A549 (cell line): ENCODE measurements at regions not wholly inside any gene's neighbourhood (a gene's known extent, or its start where the extent isn't known, plus 50 kb on each side); places are given as distances from the start of the nearest gene placed in this dataset.

ENCODE experiments used
- ATAC-seq, 2 experiments: fragments of 200-7000 bp in 1 of 2; fragments of >200 bp in 1 of 2; cut with Nextera tagmentation in 1 of 2; cut with Tn5 transposase in 1 of 2; 3 replicates each; pipeline versions ENCODE4 v1.8.0 to v1.9.1; 2018 to 2020; ENCODE audit warnings: mild to moderate bottlenecking in 1 of 2, moderate library complexity in 1 of 2
- CTCF ChIA-PET: fragments of 300-600 bp; sonication (Branson Sonifier 250); formaldehyde crosslinking; extraction: SDS; loops from one replicate; lab custom pipeline; 2021; ENCODE audit warnings: antibody characterized with exemption, inconsistent platforms; lab: Yijun Ruan, JAX
- POLR2A ChIA-PET: fragments of 350-600 bp; formaldehyde crosslinking; extraction: SDS; loops from one replicate; lab custom pipeline; 2021; ENCODE audit warnings: antibody characterized with exemption, inconsistent platforms; lab: Yijun Ruan, JAX
- DNase-seq, 2 experiments: peaks; one replicate each; pipeline versions ENCODE4 v3.0.0 to v3.0.0-alpha.2; 2011 to 2016; ENCODE audit warnings: low read depth in 1 of 2, low spot score in 1 of 2
- FAIRE-seq: peaks from 2 replicates; lab custom pipeline; 2011; peaks lifted over from hg19 to GRCh38; lab: Jason Lieb, UNC
- H3K27ac ChIP-seq, 2 experiments: fragments of >200 bp; sonication (Bioruptor Twin); formaldehyde crosslinking; 3 replicates each; pipeline ENCODE4 v1.5.1; 2016 to 2017
- H3K4me1 ChIP-seq: fragments of >200 bp; sonication (Bioruptor Twin); formaldehyde crosslinking; 3 replicates; pipeline ENCODE4 v1.6.1; 2016
- H3K4me2 ChIP-seq: fragments of >200 bp; sonication (Bioruptor Twin); formaldehyde crosslinking; 3 replicates; pipeline ENCODE4 v1.6.1; 2016
- H3K4me3 ChIP-seq: fragments of >200 bp; sonication (Bioruptor Twin); formaldehyde crosslinking; 3 replicates; pipeline ENCODE4 v1.5.1; 2016
- H3K9me3 ChIP-seq: fragments of >200 bp; sonication (Bioruptor Twin); formaldehyde crosslinking; 3 replicates; pipeline ENCODE4 v1.6.1; 2016
- CEBPB ChIP-seq, 2 experiments: fragments of >200 bp in 1 of 2; sonication (Bioruptor Twin) in 1 of 2; formaldehyde crosslinking in 1 of 2; IDR thresholded peaks; 2 replicates each; pipeline ENCODE4 v1.6.1; 2012 to 2016
- E2F6 ChIP-seq: IDR thresholded peaks from 2 replicates; pipeline ENCODE4 v1.6.1; 2012; ENCODE audit warnings: low read depth, borderline replicate concordance
- EHF ChIP-seq: fragments of 250-450 bp; sonication (Bioruptor Pico); IDR thresholded peaks from 2 replicates; pipeline ENCODE4 v1.5.0; 2020; ENCODE audit warnings: mild to moderate bottlenecking
- EHMT2 ChIP-seq: fragments of 200-600 bp; sonication (generic); IDR thresholded peaks from 2 replicates; pipeline ENCODE4 v1.6.1; 2016; ENCODE audit warnings: antibody characterized with exemption, low read depth, mild to moderate bottlenecking, moderate library complexity
- FOSB ChIP-seq: fragments of 250-450 bp; sonication (Bioruptor Pico); IDR thresholded peaks from 2 replicates; pipeline ENCODE4 v1.5.0; 2020; ENCODE audit warnings: mild to moderate bottlenecking, moderate library complexity
- HDAC2 ChIP-seq: fragments of 200-600 bp; sonication (generic); IDR thresholded peaks from 2 replicates; pipeline ENCODE4 v1.6.1; 2016
- HES2 ChIP-seq: fragments of >200 bp; sonication (Bioruptor Twin); formaldehyde crosslinking; IDR thresholded peaks from 2 replicates; pipeline ENCODE4 v1.6.1; 2016
- HEYL ChIP-seq: fragments of 250-450 bp; sonication (Bioruptor Pico); IDR thresholded peaks from 2 replicates; pipeline ENCODE4 v1.8.0; 2021; ENCODE audit warnings: mild to moderate bottlenecking, moderate library complexity
- HMGXB4 ChIP-seq: fragments of 250-450 bp; sonication (Bioruptor Pico); IDR thresholded peaks from 2 replicates; pipeline ENCODE4 v1.5.0; 2021; ENCODE audit warnings: mild to moderate bottlenecking, moderate library complexity, borderline replicate concordance
- HOXA7 ChIP-seq: fragments of 250-450 bp; sonication (Bioruptor Pico); IDR thresholded peaks from 2 replicates; pipeline ENCODE4 v1.5.0; 2020; ENCODE audit warnings: mild to moderate bottlenecking, moderate library complexity
- KDM5A ChIP-seq: fragments of 200-600 bp; sonication (generic); IDR thresholded peaks from 2 replicates; pipeline ENCODE4 v1.6.1; 2016; ENCODE audit warnings: antibody characterized with exemption, mild to moderate bottlenecking
- MAX ChIP-seq: IDR thresholded peaks from 2 replicates; pipeline ENCODE4 v1.6.1; 2012
- MAZ ChIP-seq: fragments of 150-350 bp; IDR thresholded peaks from 2 replicates; pipeline ENCODE4 v1.6.1; 2014; ENCODE audit warnings: antibody characterized with exemption, low read depth, low read length, borderline replicate concordance
- MYC ChIP-seq: IDR thresholded peaks from 2 replicates; pipeline ENCODE4 v1.6.1; 2012; ENCODE audit warnings: mild to moderate bottlenecking, inconsistent platforms, low read length, improper control_type of control experiment, borderline replicate concordance
- NFE2L2 ChIP-seq: fragments of 150-350 bp; conservative IDR thresholded peaks from 2 replicates; pipeline ENCODE4 v1.6.1; 2014; ENCODE audit warnings: low read length
- PBX3 ChIP-seq: IDR thresholded peaks from 2 replicates; pipeline ENCODE4 v1.6.1; 2012
- PHF8 ChIP-seq: fragments of 200-600 bp; sonication (generic); IDR thresholded peaks from 2 replicates; pipeline ENCODE4 v1.6.1; 2016; ENCODE audit warnings: low read depth, mild to moderate bottlenecking, antibody characterized with exemption, moderate library complexity, borderline replicate concordance
- POLR2A ChIP-seq: IDR thresholded peaks from 2 replicates; pipeline ENCODE4 v1.6.1; 2012; ENCODE audit warnings: mild to moderate bottlenecking, low read length
- RCOR1 ChIP-seq: fragments of 150-350 bp; IDR thresholded peaks from 2 replicates; pipeline ENCODE4 v1.6.1; 2014; ENCODE audit warnings: antibody characterized with exemption, low read length, low read depth
- TFCP2L1 ChIP-seq: fragments of 250-450 bp; sonication (Bioruptor Pico); IDR thresholded peaks from 2 replicates; pipeline ENCODE4 v1.5.0; 2021; ENCODE audit warnings: mild to moderate bottlenecking
- USF2 ChIP-seq: fragments of 450-650 bp; IDR thresholded peaks from 2 replicates; pipeline ENCODE4 v1.6.1; 2014; ENCODE audit warnings: antibody characterized with exemption
- WGBS: methylation state at CpG from one replicate; pipeline ENCODE4 v1.1.6; 2017; ENCODE audit errors: missing lambda C conversion rate; 5-methylcytosine and 5-hydroxymethylcytosine counted together

GRCh38 chr5:116387738-116388137 lies 186.9 kb downstream of the SEMA6A start:
- Histone ChIP-seq H3K4me3 (no peak overlapping the region), H3K9me3 (no peaks in the 10 kb centered on the region), H3K4me1 (no peaks in the 10 kb centered on the region), H3K27ac (no peak overlapping the region), H3K4me2 (no peak overlapping the region)
- ChIA-PET POLR2A (no interaction called here), CTCF (no interaction called here)
- DNase-seq (no peak), FAIRE-seq (no peak), ATAC-seq (no peak)
- TF ChIP-seq HEYL (CRISPR knock-in tag) (no peak), NFE2L2 (no peak), PHF8 (no peak), CEBPB (IDR thresholded peaks at IDR 0.05) (no peak), POLR2A (no peak), KDM5A (no peak), MAZ (no peak), MYC (no peak)
- WGBS: 12% methylated on average over 3 of the region's 3 CpGs

GRCh38 chr5:116386633-116387032 lies 188.0 kb downstream of the SEMA6A start:
- no peak for DNase-seq
- Histone ChIP-seq H3K4me3 (no peak overlapping the region), H3K4me1 (no peaks in the 10 kb centered on the region), H3K4me2 (no peak overlapping the region), H3K27ac (no peak overlapping the region), H3K9me3 (no peaks in the 10 kb centered on the region)
- ATAC-seq: no peak
- 62% methylated on average over 5 of the region's 5 CpGs for WGBS
- TF ChIP-seq EHMT2 (no peak), FOSB (CRISPR knock-in tag) (no peak), HOXA7 (CRISPR knock-in tag) (no peak), HES2 (no peak), EHF (CRISPR knock-in tag) (no peak), RCOR1 (no peak), PHF8 (no peak)
- CTCF ChIA-PET: no interaction called here
- POLR2A ChIA-PET: no interaction called here
- FAIRE-seq: no peak

GRCh38 chr5:116382874-116383266 lies 191.8 kb downstream of the SEMA6A start:
- Histone ChIP-seq H3K4me1 (no peaks in the 10 kb centered on the region), H3K4me2 (no peak overlapping the region), H3K4me3 (no peak overlapping the region), H3K27ac (no peak overlapping the region), H3K9me3 (no peaks in the 10 kb centered on the region)
- ATAC-seq (no peak), FAIRE-seq (no peak), DNase-seq (no peak)
- WGBS: 16% methylated on average over 3 of the region's 3 CpGs
- ChIA-PET CTCF (no interaction called here), POLR2A (no interaction called here)
- no peak for TF ChIP-seq HDAC2
- TF ChIP-seq USF2: no peak
- TF ChIP-seq, all 56 proteins: peak for 0

- H3K4me3 ChIP-seq: no peak overlapping the region
- ATAC-seq (no peak), DNase-seq (no peak), FAIRE-seq (no peak)
- H3K9me3 ChIP-seq: no peaks in the 10 kb centered on the region
- TF ChIP-seq TFCP2L1 (CRISPR knock-in tag): no peak
- no peaks in the 10 kb centered on the region for H3K4me1 ChIP-seq
- ChIA-PET CTCF (no interaction called here), POLR2A (no interaction called here)
- WGBS: 69% methylated on average over 13 of the region's 13 CpGs
- H3K4me2 ChIP-seq: no peak overlapping the region
- no peak overlapping the region for H3K27ac ChIP-seq
Measured at GRCh38 chr5:116382032-116382873, 192.4 kb downstream of the SEMA6A start.

- H3K9me3 ChIP-seq: no peaks in the 10 kb centered on the region
- POLR2A ChIA-PET: no interaction called here
- WGBS: 65% methylated on average over 6 of the region's 6 CpGs
- no peak overlapping the region for H3K4me3 ChIP-seq
- CTCF ChIA-PET: no interaction called here
- H3K27ac ChIP-seq: no peak overlapping the region
- FAIRE-seq (no peak), DNase-seq (no peak), ATAC-seq (no peak)
- H3K4me1 ChIP-seq: no peaks in the 10 kb centered on the region
- H3K4me2 ChIP-seq: no peak overlapping the region
- TF ChIP-seq MAX: no peak
- TF ChIP-seq MYC: no peak
- TF ChIP-seq E2F6: no peak
- TF ChIP-seq PBX3: no peak
- no peak for TF ChIP-seq HMGXB4 (CRISPR knock-in tag)
- no peak for TF ChIP-seq TFCP2L1 (CRISPR knock-in tag)
Measured at GRCh38 chr5:116381201-116381600, 193.4 kb downstream of the SEMA6A start.
